ENCODE measurements at regions not wholly inside any gene's neighbourhood (a gene's known extent, or its start where the extent isn't known, plus 50 kb on each side); places are given as distances from the start of the nearest gene placed in this dataset.

- H2BK120ac ChIP-seq (ENCODE audit: low read depth, low read length): no peak overlapping the region
- no peak overlapping the region for H3K9ac ChIP-seq (ENCODE audit: low read length)
- H2AK5ac ChIP-seq (ENCODE audit: low read length, severe bottlenecking): no peak overlapping the region
- H3K18ac ChIP-seq (ENCODE audit: low read depth in 1 of 2, low read length in 2 of 2): no peak overlapping the region
- H2BK15ac ChIP-seq (ENCODE audit: low read depth, poor library complexity, severe bottlenecking): no peak overlapping the region
- no peak overlapping the region for H3K4me3 ChIP-seq (ENCODE audit: insufficient read depth in 1 of 2, low read depth in 1 of 2, low read length in 2 of 2)
- no peak overlapping the region for H2AFZ ChIP-seq (ENCODE audit: low read depth, low read length)
- no peaks in the 10 kb centered on the region for H3K79me1 ChIP-seq (replicated peaks; ENCODE audit: low read length, poor library complexity, severe bottlenecking)
- H3K9me3 ChIP-seq (ENCODE audit: control insufficient read depth, low read length): no peaks in the 10 kb centered on the region
- H3K4me2 ChIP-seq (ENCODE audit: low read length, poor library complexity, severe bottlenecking): no peak overlapping the region
- no peak overlapping the region for H3K14ac ChIP-seq (ENCODE audit: low read length in 2 of 2)
- no peak overlapping the region for H3K23ac ChIP-seq (ENCODE audit: low read length in 2 of 2)
- DNase-seq: no peak
- no peak overlapping the region for H2BK5ac ChIP-seq (ENCODE audit: low read depth, low read length, poor library complexity, severe bottlenecking)
- 54% methylated on average over 5 of the region's 5 CpGs for WGBS
- H4K91ac ChIP-seq (ENCODE audit: low read length): no peak overlapping the region
- no peak overlapping the region for H3K4ac ChIP-seq (ENCODE audit: low read depth in 1 of 2, low read length in 2 of 2)
- H4K8ac ChIP-seq (ENCODE audit: low read length): no peak overlapping the region
- H3K36me3 ChIP-seq (ENCODE audit: control insufficient read depth in 1 of 2, insufficient read depth in 2 of 2, low read depth in 1 of 2, low read length in 2 of 2): no peaks in the 10 kb centered on the region
- H3K4me1 ChIP-seq (ENCODE audit: control insufficient read depth, insufficient read depth, low read depth, low read length): no peaks in the 10 kb centered on the region
- H3K27me3 ChIP-seq (ENCODE audit: control insufficient read depth in 1 of 2, insufficient read depth in 1 of 2, low read length in 2 of 2): peaks cover 25 to 93% of the 10 kb centered on the region in 2 experiments
- no peak overlapping the region for H2BK12ac ChIP-seq (ENCODE audit: low read length in 2 of 2)
- H3K27ac ChIP-seq (ENCODE audit: low read length, poor library complexity, severe bottlenecking): no peak overlapping the region
Measured at GRCh38 chr22:22738959-22739585, 94.7 kb downstream of the GGTLC2 start.

- H3K36me3 ChIP-seq (ENCODE audit: control insufficient read depth in 1 of 2, insufficient read depth in 2 of 2, low read depth in 1 of 2, low read length in 2 of 2): no peaks in the 10 kb centered on the region
- no peak overlapping the region for H2BK120ac ChIP-seq (ENCODE audit: low read depth, low read length)
- H3K4me1 ChIP-seq (ENCODE audit: control insufficient read depth, insufficient read depth, low read depth, low read length): no peaks in the 10 kb centered on the region
- no peaks in the 10 kb centered on the region for H3K79me1 ChIP-seq (replicated peaks; ENCODE audit: low read length, poor library complexity, severe bottlenecking)
- no peak overlapping the region for H4K91ac ChIP-seq (ENCODE audit: low read length)
- H3K27me3 ChIP-seq (ENCODE audit: control insufficient read depth in 1 of 2, insufficient read depth in 1 of 2, low read length in 2 of 2): peaks cover 29 to 97% of the 10 kb centered on the region in 2 experiments
- H2AFZ ChIP-seq (ENCODE audit: low read depth, low read length): no peak overlapping the region
- no peak overlapping the region for H3K4me2 ChIP-seq (ENCODE audit: low read length, poor library complexity, severe bottlenecking)
- no peak overlapping the region for H3K4me3 ChIP-seq (ENCODE audit: insufficient read depth in 1 of 2, low read depth in 1 of 2, low read length in 2 of 2)
- H3K14ac ChIP-seq (ENCODE audit: low read length in 2 of 2): no peak overlapping the region
- no peak overlapping the region for H2BK5ac ChIP-seq (ENCODE audit: low read depth, low read length, poor library complexity, severe bottlenecking)
- H2BK12ac ChIP-seq (ENCODE audit: low read length in 2 of 2): no peak overlapping the region
- WGBS: 46% methylated on average over 3 of the region's 5 CpGs
- no peak overlapping the region for H3K9ac ChIP-seq (ENCODE audit: low read length)
- no peak overlapping the region for H3K4ac ChIP-seq (ENCODE audit: low read depth in 1 of 2, low read length in 2 of 2)
- no peak overlapping the region for H3K23ac ChIP-seq (ENCODE audit: low read length in 2 of 2)
- no peak overlapping the region for H2AK5ac ChIP-seq (ENCODE audit: low read length, severe bottlenecking)
- no peak overlapping the region for H3K18ac ChIP-seq (ENCODE audit: low read depth in 1 of 2, low read length in 2 of 2)
- no peak overlapping the region for H3K27ac ChIP-seq (ENCODE audit: low read length, poor library complexity, severe bottlenecking)
- DNase-seq: no peak
- no peak overlapping the region for H4K8ac ChIP-seq (ENCODE audit: low read length)
- no peak overlapping the region for H2BK15ac ChIP-seq (ENCODE audit: low read depth, poor library complexity, severe bottlenecking)
- H3K9me3 ChIP-seq (ENCODE audit: control insufficient read depth, low read length): no peaks in the 10 kb centered on the region
Measured at GRCh38 chr22:22740560-22741276, 96.3 kb downstream of the GGTLC2 start.

- no peaks in the 10 kb centered on the region for H3K79me1 ChIP-seq (replicated peaks; ENCODE audit: low read length, poor library complexity, severe bottlenecking)
- no peak overlapping the region for H3K23ac ChIP-seq (ENCODE audit: low read length in 2 of 2)
- H3K4me3 ChIP-seq (ENCODE audit: insufficient read depth in 1 of 2, low read depth in 1 of 2, low read length in 2 of 2): no peak overlapping the region
- H2BK15ac ChIP-seq (ENCODE audit: low read depth, poor library complexity, severe bottlenecking): no peak overlapping the region
- H2AFZ ChIP-seq (ENCODE audit: low read depth, low read length): no peak overlapping the region
- no peak overlapping the region for H4K91ac ChIP-seq (ENCODE audit: low read length)
- no peak overlapping the region for H3K4ac ChIP-seq (ENCODE audit: low read depth in 1 of 2, low read length in 2 of 2)
- no peak overlapping the region for H3K18ac ChIP-seq (ENCODE audit: low read depth in 1 of 2, low read length in 2 of 2)
- no peak overlapping the region for H4K8ac ChIP-seq (ENCODE audit: low read length)
- H3K4me1 ChIP-seq (ENCODE audit: control insufficient read depth, insufficient read depth, low read depth, low read length): no peaks in the 10 kb centered on the region
- WGBS: 43% methylated on average over 4 of the region's 4 CpGs
- no peak overlapping the region for H3K9ac ChIP-seq (ENCODE audit: low read length)
- H3K4me2 ChIP-seq (ENCODE audit: low read length, poor library complexity, severe bottlenecking): no peak overlapping the region
- no peak overlapping the region for H3K14ac ChIP-seq (ENCODE audit: low read length in 2 of 2)
- no peak overlapping the region for H2BK12ac ChIP-seq (ENCODE audit: low read length in 2 of 2)
- H3K27ac ChIP-seq (ENCODE audit: low read length, poor library complexity, severe bottlenecking): no peak overlapping the region
- peaks cover 29 to 96% of the 10 kb centered on the region in 2 experiments for H3K27me3 ChIP-seq (ENCODE audit: control insufficient read depth in 1 of 2, insufficient read depth in 1 of 2, low read length in 2 of 2)
- no peak for DNase-seq
- H3K36me3 ChIP-seq (ENCODE audit: control insufficient read depth in 1 of 2, insufficient read depth in 2 of 2, low read depth in 1 of 2, low read length in 2 of 2): no peaks in the 10 kb centered on the region
- no peak overlapping the region for H2BK5ac ChIP-seq (ENCODE audit: low read depth, low read length, poor library complexity, severe bottlenecking)
- H3K9me3 ChIP-seq (ENCODE audit: control insufficient read depth, low read length): no peaks in the 10 kb centered on the region
- H2BK120ac ChIP-seq (ENCODE audit: low read depth, low read length): no peak overlapping the region
- H2AK5ac ChIP-seq (ENCODE audit: low read length, severe bottlenecking): no peak overlapping the region
Measured at GRCh38 chr22:22741843-22742242, 97.4 kb downstream of the GGTLC2 start.

GRCh38 chr22:22742641-22743040 is 98.2 kb downstream of the GGTLC2 start:
- 71% methylated on average over 2 of the region's 2 CpGs for WGBS
- Histone ChIP-seq H2BK120ac (ENCODE audit: low read depth, low read length) (no peak overlapping the region), H2BK12ac (ENCODE audit: low read length in 2 of 2) (no peak overlapping the region), H3K4ac (ENCODE audit: low read depth in 1 of 2, low read length in 2 of 2) (no peak overlapping the region), H3K4me3 (ENCODE audit: insufficient read depth in 1 of 2, low read depth in 1 of 2, low read length in 2 of 2) (no peak overlapping the region), H3K9ac (ENCODE audit: low read length) (no peak overlapping the region), H3K79me1 (replicated peaks; ENCODE audit: low read length, poor library complexity, severe bottlenecking) (no peaks in the 10 kb centered on the region), H2AFZ (ENCODE audit: low read depth, low read length) (no peak overlapping the region), H3K4me2 (ENCODE audit: low read length, poor library complexity, severe bottlenecking) (no peak overlapping the region), H4K8ac (ENCODE audit: low read length) (no peak overlapping the region), H3K23ac (ENCODE audit: low read length in 2 of 2) (no peak overlapping the region), H3K4me1 (ENCODE audit: control insufficient read depth, insufficient read depth, low read depth, low read length) (no peaks in the 10 kb centered on the region), H2BK5ac (ENCODE audit: low read depth, low read length, poor library complexity, severe bottlenecking) (no peak overlapping the region), H3K18ac (ENCODE audit: low read depth in 1 of 2, low read length in 2 of 2) (no peak overlapping the region), H3K36me3 (ENCODE audit: control insufficient read depth in 1 of 2, insufficient read depth in 2 of 2, low read depth in 1 of 2, low read length in 2 of 2) (no peaks in the 10 kb centered on the region), H3K27ac (ENCODE audit: low read length, poor library complexity, severe bottlenecking) (no peak overlapping the region), H2BK15ac (ENCODE audit: low read depth, poor library complexity, severe bottlenecking) (no peak overlapping the region), H2AK5ac (ENCODE audit: low read length, severe bottlenecking) (no peak overlapping the region), H3K27me3 (ENCODE audit: control insufficient read depth in 1 of 2, insufficient read depth in 1 of 2, low read length in 2 of 2) (peaks cover 24 to 90% of the 10 kb centered on the region in 2 experiments), H4K91ac (ENCODE audit: low read length) (no peak overlapping the region), H3K14ac (ENCODE audit: low read length in 2 of 2) (no peak overlapping the region), H3K9me3 (ENCODE audit: control insufficient read depth, low read length) (no peaks in the 10 kb centered on the region)
- no peak for DNase-seq

Data from mesenchymal stem cell (in vitro differentiated cells and primary cell).